SU-DHL-6 (cell line): ENCODE measurements at regions not wholly inside any gene's neighbourhood (a gene's known extent, or its start where the extent isn't known, plus 50 kb on each side); places are given as distances from the start of the nearest gene placed in this dataset.

ENCODE experiments used
- H2AFZ ChIP-seq: fragments of 200-600 bp; sonication (generic); 2 replicates; pipeline ENCODE4 v1.6.1; 2014; ENCODE audit warnings: low read depth, mild to moderate bottlenecking, moderate library complexity, mixed read lengths, antibody characterized with exemption, low read length; ENCODE audit not compliant: severe bottlenecking
- H3F3A ChIP-seq: fragments of 200-600 bp; shearing (Covaris generic); 2 replicates; pipeline ENCODE4 v1.6.0; 2016; ENCODE audit warnings: antibody characterized with exemption, mild to moderate bottlenecking; ENCODE audit not compliant: insufficient read depth
- H3K27ac ChIP-seq: fragments of 200-600 bp; sonication (generic); 2 replicates; pipeline ENCODE4 v1.5.1; 2016; ENCODE audit warnings: low read depth, mild to moderate bottlenecking, low read length, moderate library complexity, mixed read lengths
- H3K27me3 ChIP-seq: fragments of 200-600 bp; sonication (generic), shearing (Covaris generic); 2 replicates; pipeline ENCODE4 v1.6.0; 2014; ENCODE audit warnings: mild to moderate bottlenecking, low read length
- H3K36me3 ChIP-seq: fragments of 200-600 bp; sonication (generic); 2 replicates; pipeline ENCODE4 v1.6.1; 2014; ENCODE audit warnings: mild to moderate bottlenecking, low read length, mixed read lengths
- H3K4me2 ChIP-seq: fragments of 300-600, 200-600 bp; shearing (Covaris generic), sonication (generic); 2 replicates; pipeline ENCODE4 v1.6.0; 2014; ENCODE audit warnings: low read length, low read depth, mild to moderate bottlenecking; ENCODE audit not compliant: poor library complexity, severe bottlenecking
- H3K4me3 ChIP-seq: fragments of 200-600 bp; sonication (generic); 2 replicates; pipeline ENCODE4 v1.5.1; 2014; ENCODE audit warnings: antibody characterized with exemption, low read length, mild to moderate bottlenecking, mixed read lengths; ENCODE audit not compliant: insufficient read depth, poor library complexity, severe bottlenecking
- H3K79me2 ChIP-seq: fragments of 200-600 bp; sonication (generic); 2 replicates; pipeline ENCODE4 v1.6.1; 2014; ENCODE audit warnings: mild to moderate bottlenecking, low read length, moderate library complexity; ENCODE audit not compliant: insufficient read depth
- H3K9ac ChIP-seq: fragments of 200-600 bp; sonication (generic); 2 replicates; pipeline ENCODE4 v1.7.0; 2014; ENCODE audit warnings: mild to moderate bottlenecking, low read length
- H3K9me2 ChIP-seq: fragments of 200-600 bp; sonication (generic); replicated peaks from 2 replicates; pipeline ENCODE4 v1.6.1; 2014; ENCODE audit warnings: low read length; ENCODE audit not compliant: insufficient read depth
- H3K9me3 ChIP-seq: fragments of 200-600 bp; sonication (generic); 2 replicates; pipeline ENCODE4 v1.6.1; 2014; ENCODE audit warnings: low read length, mixed read lengths; ENCODE audit not compliant: insufficient read depth
- H4K20me1 ChIP-seq: fragments of 200-600 bp; sonication (generic); 2 replicates; pipeline ENCODE4 v1.6.1; 2014; ENCODE audit warnings: low read depth, mild to moderate bottlenecking, antibody characterized with exemption, low read length, moderate library complexity, mixed read lengths
- CTCF ChIP-seq: fragments of 200-600 bp; sonication (generic); IDR thresholded peaks from one replicate; pipeline ENCODE4 v1.5.1; 2017; ENCODE audit warnings: antibody characterized with exemption, mild to moderate bottlenecking, low read length, moderate library complexity; ENCODE audit not compliant: insufficient read depth, poor library complexity, severe bottlenecking
- EZH2phosphoT487 ChIP-seq: fragments of 200-600 bp; sonication (generic), shearing (Covaris generic); conservative IDR thresholded peaks from 2 replicates; pipeline ENCODE4 v1.6.1; 2018; ENCODE audit warnings: mild to moderate bottlenecking, antibody characterized with exemption, low read length, moderate library complexity, mixed read lengths

GRCh38 chr12:19891936-19892591 lies 452.8 kb downstream of the AEBP2 start:
- no peaks in the 10 kb centered on the region for H3K9me2 ChIP-seq
- no peaks in the 10 kb centered on the region for H3K79me2 ChIP-seq
- no peaks in the 10 kb centered on the region for H3K9me3 ChIP-seq
- H3K36me3 ChIP-seq: no peaks in the 10 kb centered on the region
- H3F3A ChIP-seq: no peaks in the 10 kb centered on the region
- H2AFZ ChIP-seq: no peak overlapping the region
- no peak overlapping the region for H3K4me2 ChIP-seq
- H3K27me3 ChIP-seq: no peaks in the 10 kb centered on the region
- no peaks in the 10 kb centered on the region for H4K20me1 ChIP-seq
- no peak overlapping the region for H3K4me3 ChIP-seq
- H3K27ac ChIP-seq: no peak overlapping the region
- H3K9ac ChIP-seq: no peak overlapping the region
- no peak for TF ChIP-seq CTCF
- no peak for TF ChIP-seq EZH2phosphoT487

- no peaks in the 10 kb centered on the region for H3K9me2 ChIP-seq
- no peak overlapping the region for H2AFZ ChIP-seq
- no peaks in the 10 kb centered on the region for H3K36me3 ChIP-seq
- no peaks in the 10 kb centered on the region for H3K9me3 ChIP-seq
- no peaks in the 10 kb centered on the region for H3F3A ChIP-seq
- H3K27ac ChIP-seq: no peak overlapping the region
- TF ChIP-seq EZH2phosphoT487 (no peak), CTCF (no peak)
- no peaks in the 10 kb centered on the region for H3K79me2 ChIP-seq
- no peaks in the 10 kb centered on the region for H3K27me3 ChIP-seq
- no peak overlapping the region for H3K4me3 ChIP-seq
- H4K20me1 ChIP-seq: no peaks in the 10 kb centered on the region
- H3K4me2 ChIP-seq: no peak overlapping the region
- no peak overlapping the region for H3K9ac ChIP-seq
Observed at GRCh38 chr12:19893514-19893913, 454.2 kb downstream of the AEBP2 start.

DNA sequence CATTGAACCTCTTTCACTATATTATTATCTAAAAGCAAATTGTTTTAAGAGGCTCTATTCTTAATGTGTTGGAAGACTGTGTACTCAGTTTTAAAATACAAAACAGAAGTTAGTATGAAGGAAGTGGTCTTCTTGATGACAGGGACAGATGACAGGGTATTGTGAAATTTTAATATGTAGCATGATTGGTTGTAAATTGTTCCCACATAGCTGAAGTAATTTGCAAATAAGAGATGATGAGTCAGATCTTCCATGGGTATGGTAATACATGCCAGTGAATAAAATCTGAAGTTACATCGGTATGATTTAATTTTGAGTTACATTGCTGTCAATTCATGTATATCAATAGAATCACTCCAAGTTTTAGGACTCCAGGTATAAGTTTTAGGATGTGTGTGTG lies 454.8 kb downstream of the AEBP2 start:
- Histone ChIP-seq H4K20me1 (no peaks in the 10 kb centered on the region), H3K4me3 (no peak overlapping the region), H3K4me2 (no peak overlapping the region), H3K9me3 (no peaks in the 10 kb centered on the region), H3F3A (no peaks in the 10 kb centered on the region), H2AFZ (no peak overlapping the region), H3K36me3 (no peaks in the 10 kb centered on the region), H3K9ac (no peak overlapping the region), H3K27ac (no peak overlapping the region), H3K9me2 (no peaks in the 10 kb centered on the region), H3K27me3 (no peaks in the 10 kb centered on the region), H3K79me2 (no peaks in the 10 kb centered on the region)
- TF ChIP-seq EZH2phosphoT487 (no peak), CTCF (no peak)
